ENCODE measurements at regions not wholly inside any gene's neighbourhood (a gene's known extent, or its start where the extent isn't known, plus 50 kb on each side); places are given as distances from the start of the nearest gene placed in this dataset.
"Not testable (repeated sequence)": the region's sequence is repeated elsewhere in the genome, so short reads cannot be mapped to it uniquely, and the experiment has no call there.

GRCh38 chr14:43790681-43791080 is 716.4 kb downstream of the FSCB start:
- H3K9me3 Mint-ChIP-seq = no peaks in the 10 kb centered on the region
- no peaks in the 10 kb centered on the region for H3K4me1 Mint-ChIP-seq
- no peak overlapping the region for H3K4me3 Mint-ChIP-seq
- H3K27ac Mint-ChIP-seq = no peak overlapping the region
- TF ChIP-seq CTCF (IDR thresholded peaks at IDR 0.05) = no peak
- peaks cover 3% of the 10 kb centered on the region for H3K27me3 Mint-ChIP-seq (ENCODE audit: low read depth, poor library complexity)
- no peak for DNase-seq
- no peaks in the 10 kb centered on the region for H3K36me3 Mint-ChIP-seq (ENCODE audit: low read depth)

DNA sequence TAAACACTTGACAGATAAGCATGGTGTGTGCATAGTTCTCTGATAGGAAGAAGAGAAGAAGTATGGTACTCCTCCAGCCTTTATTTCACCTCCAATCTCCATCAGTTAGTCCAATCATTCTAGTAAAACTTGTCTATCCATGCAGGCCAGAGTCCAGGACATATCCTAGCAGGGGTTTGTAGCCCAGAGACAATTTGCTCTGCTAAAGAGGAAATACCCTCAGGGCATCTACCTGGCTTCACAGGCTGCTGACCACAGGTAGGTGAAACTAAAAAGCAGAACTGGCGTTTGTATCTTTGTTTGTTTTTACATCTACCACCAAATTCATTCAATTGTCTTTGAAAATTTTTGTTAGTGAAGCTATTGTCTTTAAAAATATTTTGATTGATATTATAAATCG is 717.6 kb downstream of the FSCB start:
- no peak for DNase-seq
- peaks cover 3% of the 10 kb centered on the region for H3K27me3 Mint-ChIP-seq (ENCODE audit: low read depth, poor library complexity)
- H3K9me3 Mint-ChIP-seq = no peaks in the 10 kb centered on the region
- no peaks in the 10 kb centered on the region for H3K4me1 Mint-ChIP-seq
- TF ChIP-seq CTCF (IDR thresholded peaks at IDR 0.05) = no peak
- H3K4me3 Mint-ChIP-seq = no peak overlapping the region
- no peaks in the 10 kb centered on the region for H3K36me3 Mint-ChIP-seq (ENCODE audit: low read depth)
- no peak overlapping the region for H3K27ac Mint-ChIP-seq

DNA sequence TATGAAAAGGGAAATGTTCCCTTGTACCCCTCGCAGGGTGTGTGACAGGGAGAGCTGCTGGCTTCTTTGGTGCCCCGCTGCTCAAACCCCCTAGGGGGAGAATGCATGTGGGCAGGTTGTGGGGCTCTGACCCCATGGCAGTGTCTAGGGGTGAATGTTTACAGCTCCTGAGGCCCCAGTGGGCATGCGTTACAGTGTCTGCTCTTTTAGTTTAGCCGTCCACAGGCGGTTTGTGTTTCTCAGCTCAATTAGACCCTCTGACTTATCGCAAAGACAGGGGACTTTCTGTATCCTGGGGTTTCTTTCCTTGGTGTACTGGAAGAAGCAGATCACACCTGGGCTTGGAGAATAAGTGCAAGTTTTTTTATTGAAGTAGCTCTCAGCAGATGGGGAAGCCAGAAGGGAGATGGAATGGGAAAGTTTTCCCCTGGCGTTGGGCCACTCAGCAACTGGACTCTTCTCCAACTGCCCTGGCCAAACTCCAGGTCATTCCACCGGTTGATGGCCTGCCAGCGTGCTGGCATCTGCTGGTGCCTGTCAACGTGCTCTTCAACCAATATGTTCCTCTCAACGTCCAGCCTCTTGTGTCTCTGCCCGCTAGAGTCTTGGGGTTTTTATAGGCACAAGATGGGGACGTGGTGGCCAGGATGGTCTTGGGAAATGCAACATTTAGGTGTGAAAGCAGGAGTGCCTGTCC is 720.9 kb downstream of the FSCB start:
- H3K27me3 Mint-ChIP-seq (ENCODE audit: low read depth, poor library complexity) = no peaks in the 10 kb centered on the region
- no peak overlapping the region for H3K4me3 Mint-ChIP-seq
- no peak for TF ChIP-seq CTCF (IDR thresholded peaks at IDR 0.05)
- no peak for DNase-seq
- H3K36me3 Mint-ChIP-seq (ENCODE audit: low read depth) = no peaks in the 10 kb centered on the region
- H3K9me3 Mint-ChIP-seq = no peaks in the 10 kb centered on the region
- no peaks in the 10 kb centered on the region for H3K4me1 Mint-ChIP-seq
- H3K27ac Mint-ChIP-seq = no peak overlapping the region

DNA sequence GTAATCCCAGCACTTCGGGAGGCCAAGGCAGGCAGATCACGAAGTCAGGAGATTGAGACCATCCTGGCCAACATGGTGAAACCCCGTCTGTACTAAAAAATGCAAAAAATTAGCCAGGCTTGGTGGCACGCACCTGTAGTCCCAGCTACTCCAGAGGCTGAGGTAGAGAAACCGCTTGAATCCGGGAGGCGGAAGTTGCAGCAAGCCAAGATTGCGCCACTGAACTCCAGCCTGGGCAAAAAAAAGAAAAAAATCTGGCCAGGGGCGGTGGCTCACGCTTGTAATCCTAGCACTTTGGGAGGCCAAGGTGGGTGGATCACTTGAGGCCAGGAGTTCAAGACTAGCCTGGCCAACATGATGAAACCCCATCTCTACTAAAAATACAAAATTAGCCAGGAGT is 722.7 kb downstream of the FSCB start:
- not testable (repeated sequence) for H3K4me3 Mint-ChIP-seq; DNase-seq; H3K27ac Mint-ChIP-seq; H3K36me3 Mint-ChIP-seq (ENCODE audit: low read depth); H3K9me3 Mint-ChIP-seq; H3K4me1 Mint-ChIP-seq; H3K27me3 Mint-ChIP-seq (ENCODE audit: low read depth, poor library complexity)

DNA sequence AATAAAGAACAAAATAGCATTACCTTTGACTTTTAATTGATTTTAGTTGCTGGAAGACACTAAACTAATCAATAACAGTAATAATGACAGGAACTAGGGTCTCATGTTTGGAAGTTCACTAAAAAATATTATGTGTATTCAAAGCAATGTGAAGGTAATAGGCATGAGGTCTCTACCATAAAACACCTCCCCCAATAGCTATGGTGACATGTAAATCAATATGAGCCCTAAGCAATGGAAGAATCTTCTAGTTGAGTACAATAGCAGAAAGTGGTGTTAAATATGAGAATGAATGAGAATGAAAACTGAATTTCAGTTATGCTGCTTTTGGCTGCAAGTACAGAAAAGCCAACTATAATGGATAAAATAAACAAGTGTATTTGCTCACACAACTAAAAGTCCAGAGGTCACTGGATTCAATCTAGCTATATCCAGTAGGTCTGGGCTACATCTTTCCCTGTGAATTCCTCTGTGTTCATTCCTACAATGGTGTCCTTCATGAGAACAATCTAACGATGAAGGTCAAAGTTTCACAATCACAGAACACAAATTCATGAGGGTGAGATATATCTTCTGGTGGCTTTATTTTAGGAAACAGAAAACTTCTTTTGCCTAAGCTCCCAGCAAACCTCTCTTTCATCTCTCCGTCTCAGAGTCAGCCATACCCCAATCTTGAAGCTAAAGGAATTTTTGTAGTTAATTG is 728.0 kb downstream of the FSCB start:
- Mint-ChIP-seq H3K9me3 (peaks cover 9% of the 10 kb centered on the region), H3K27ac (no peak overlapping the region), H3K4me3 (no peak overlapping the region), H3K27me3 (ENCODE audit: low read depth, poor library complexity) (no peaks in the 10 kb centered on the region), H3K36me3 (ENCODE audit: low read depth) (no peaks in the 10 kb centered on the region), H3K4me1 (no peaks in the 10 kb centered on the region)
- no peak for TF ChIP-seq CTCF (IDR thresholded peaks at IDR 0.05)
- no peak for DNase-seq

GRCh38 chr14:43778570-43778936 is 728.5 kb downstream of the FSCB start:
- Mint-ChIP-seq H3K4me3 (no peak overlapping the region), H3K36me3 (ENCODE audit: low read depth) (no peaks in the 10 kb centered on the region), H3K9me3 (peaks cover 14% of the 10 kb centered on the region), H3K27me3 (ENCODE audit: low read depth, poor library complexity) (no peaks in the 10 kb centered on the region), H3K4me1 (no peaks in the 10 kb centered on the region), H3K27ac (no peak overlapping the region)
- DNase-seq = no peak
- no peak for TF ChIP-seq CTCF (IDR thresholded peaks at IDR 0.05)

Measured in nephron progenitor cell (in vitro differentiated cells).